Coronary artery (tissue), 2 donors: ENCODE measurements at regions not wholly inside any gene's neighbourhood (a gene's known extent, or its start where the extent isn't known, plus 50 kb on each side); places are given as distances from the start of the nearest gene placed in this dataset.
"Not testable (repeated sequence)": the region's sequence is repeated elsewhere in the genome, so short reads cannot be mapped to it uniquely, and the experiment has no call there.

Source experiments
- DNase-seq: peaks from one replicate; pipeline ENCODE4 v3.0.0-alpha.2; 2017; ENCODE audit warnings: low spot score
- H3K27ac ChIP-seq, 2 donors: fragments of 200-600 bp; sonication (generic); one replicate each; pipeline ENCODE4 v1.5.1; 2016 to 2019
- H3K4me3 ChIP-seq: fragments of 200-600 bp; sonication (generic); 2 replicates; pipeline ENCODE4 v1.5.1; 2016; ENCODE audit warnings: mild to moderate bottlenecking, moderate library complexity
- CTCF ChIP-seq: fragments of 200-600 bp; sonication (generic); IDR thresholded peaks from one replicate; pipeline ENCODE4 v1.5.1; 2019; ENCODE audit warnings: antibody characterized with exemption

- no peak for TF ChIP-seq CTCF
These were observed 1008.0 kb downstream of the RAPGEF2 start for GRCh38 chr4:160110891-160111290.

GRCh38 chr4:160117686-160118085 lies 1014.8 kb downstream of the RAPGEF2 start:
- TF ChIP-seq CTCF, result no peak
- no peak for DNase-seq
- Histone ChIP-seq H3K27ac (no peak overlapping the region), H3K4me3 (no peak overlapping the region)

More at GRCh38 chr4:160110891-160111290, 1008.0 kb downstream of the RAPGEF2 start:
- DNase-seq, result no peak
- Histone ChIP-seq H3K27ac (no peak overlapping the region), H3K4me3 (no peak overlapping the region)

GRCh38 chr4:160125576-160126287 lies 1022.9 kb downstream of the RAPGEF2 start:
- not testable (repeated sequence) for H3K27ac ChIP-seq, H3K4me3 ChIP-seq, DNase-seq

GRCh38 chr4:160127211-160127610 lies 1024.3 kb downstream of the RAPGEF2 start:
- TF ChIP-seq CTCF, result no peak
- Histone ChIP-seq H3K27ac (no peak overlapping the region), H3K4me3 (no peak overlapping the region)
- no peak for DNase-seq

- no peak for DNase-seq
- no peak overlapping the region for H3K27ac ChIP-seq
- no peak for TF ChIP-seq CTCF
These were observed 1026.6 kb downstream of the RAPGEF2 start for GRCh38 chr4:160129439-160129838.

GRCh38 chr4:160136021-160136420 lies 1033.1 kb downstream of the RAPGEF2 start:
- TF ChIP-seq CTCF, result no peak
- DNase-seq, result no peak
- Histone ChIP-seq H3K4me3 (no peak overlapping the region), H3K27ac (no peak overlapping the region)

More at GRCh38 chr4:160129439-160129838, 1026.6 kb downstream of the RAPGEF2 start:
- H3K4me3 ChIP-seq, result no peak overlapping the region

GRCh38 chr4:160141206-160141605 lies 1038.3 kb downstream of the RAPGEF2 start:
- no peak for DNase-seq
- no peak overlapping the region for H3K27ac ChIP-seq
- H3K4me3 ChIP-seq, result no peak overlapping the region
- TF ChIP-seq CTCF, result no peak
